HEK293 (cell line): ENCODE measurements at regions not wholly inside any gene's neighbourhood (a gene's known extent, or its start where the extent isn't known, plus 50 kb on each side); places are given as distances from the start of the nearest gene placed in this dataset.

ENCODE experiments used
- MZF1 ChIP-seq: fragments of 450-650 bp; formaldehyde crosslinking; IDR thresholded peaks from 2 replicates; pipeline ENCODE4 v1.5.1; 2017; ENCODE audit warnings: missing biosample characterization, missing genetic modification characterization, borderline replicate concordance
- REPIN1 ChIP-seq: fragments of 450-650 bp; formaldehyde crosslinking; IDR thresholded peaks from 2 replicates; pipeline ENCODE4 v1.5.1; 2017; ENCODE audit warnings: missing biosample characterization, missing genetic modification characterization, low read depth
- SETDB1 ChIP-seq: IDR thresholded peaks from one replicate; pipeline ENCODE4 v1.6.1; 2017; ENCODE audit warnings: mild to moderate bottlenecking, low read length, moderate library complexity, mixed read lengths; ENCODE audit not compliant: insufficient read length
- TCF7L2 ChIP-seq: IDR thresholded peaks from 2 replicates; pipeline ENCODE4 v1.6.1; 2011; ENCODE audit warnings: low read depth, mild to moderate bottlenecking, inconsistent platforms, low read length, moderate library complexity, borderline replicate concordance
- ZFP69B ChIP-seq: fragments of 450-650 bp; formaldehyde crosslinking; IDR thresholded peaks from 2 replicates; pipeline ENCODE4 v1.5.1; 2016; ENCODE audit warnings: missing biosample characterization, missing genetic modification characterization
- ZNF121 ChIP-seq: fragments of 450-650 bp; formaldehyde crosslinking; IDR thresholded peaks from 2 replicates; pipeline ENCODE4 v1.5.1; 2016; ENCODE audit warnings: missing biosample characterization, missing genetic modification characterization
- ZNF184 ChIP-seq: fragments of 450-650 bp; IDR thresholded peaks from 2 replicates; pipeline ENCODE4 v1.5.1; 2018; ENCODE audit warnings: missing biosample characterization, mild to moderate bottlenecking, missing genetic modification characterization
- ZNF311 ChIP-seq: fragments of 450-650 bp; formaldehyde crosslinking; IDR thresholded peaks from 2 replicates; pipeline ENCODE4 v1.5.1; 2017; ENCODE audit warnings: missing biosample characterization, missing genetic modification characterization, borderline replicate concordance
- ZNF561 ChIP-seq: fragments of 450-650 bp; IDR thresholded peaks from 2 replicates; pipeline ENCODE4 v1.5.1; 2018; ENCODE audit warnings: missing biosample characterization, missing genetic modification characterization, borderline replicate concordance
- ZNF747 ChIP-seq: fragments of 450-650 bp; formaldehyde crosslinking; IDR thresholded peaks from 2 replicates; pipeline ENCODE4 v1.5.1; 2016; ENCODE audit warnings: missing biosample characterization, missing genetic modification characterization
- ZNF791 ChIP-seq: fragments of 450-650 bp; formaldehyde crosslinking; IDR thresholded peaks from 2 replicates; pipeline ENCODE4 v1.5.1; 2016; ENCODE audit warnings: missing biosample characterization, missing genetic modification characterization
- ZXDB ChIP-seq: fragments of 450-650 bp; formaldehyde crosslinking; IDR thresholded peaks from 2 replicates; pipeline ENCODE4 v1.5.1; 2016; ENCODE audit warnings: missing biosample characterization, missing genetic modification characterization
- TF ChIP-seq, protein P1 (sequence below): fragments of 450-650 bp; formaldehyde crosslinking; IDR thresholded peaks from 2 replicates; pipeline ENCODE4 v1.5.1; 2016; ENCODE audit warnings: missing biosample characterization, missing genetic modification characterization
- TF ChIP-seq, protein P2 (sequence below): fragments of 450-650 bp; formaldehyde crosslinking; IDR thresholded peaks from 2 replicates; pipeline ENCODE4 v1.5.1; 2016; ENCODE audit warnings: missing biosample characterization, missing genetic modification characterization, low read depth

DNA sequence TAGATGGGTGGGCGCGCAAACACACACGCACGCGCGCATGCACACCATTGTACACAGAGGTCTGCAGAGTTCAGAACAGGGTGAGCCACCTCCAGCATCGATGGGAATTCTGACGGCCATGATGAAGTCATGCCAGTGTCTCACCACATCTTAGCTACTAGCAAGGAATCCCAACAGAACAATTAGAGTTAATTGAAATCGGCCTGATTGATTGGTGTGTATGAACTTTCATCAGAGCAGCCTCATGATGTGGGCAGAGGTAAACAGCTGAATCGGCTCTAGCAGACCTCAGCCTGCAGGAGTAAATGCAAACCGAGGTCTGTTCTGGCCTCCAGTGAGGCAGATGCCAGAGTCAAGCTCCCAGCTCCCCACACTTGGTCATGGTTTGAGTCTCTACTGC, 200.6 kb downstream of the CBLN1 start:
- TF ChIP-seq ZNF747 (tag by site-specific recombination) (no peak), SETDB1 (no peak), MZF1 (tag by site-specific recombination) (no peak), ZNF311 (no peak), ZNF791 (no peak), ZNF121 (tag by site-specific recombination) (no peak), ZXDB (tag by site-specific recombination) (no peak), ZNF561 (tag by site-specific recombination) (no peak), ZNF184 (no peak), REPIN1 (tag by site-specific recombination) (no peak), TCF7L2 (no peak), ZFP69B (no peak)
- TF ChIP-seq, protein P1, sequence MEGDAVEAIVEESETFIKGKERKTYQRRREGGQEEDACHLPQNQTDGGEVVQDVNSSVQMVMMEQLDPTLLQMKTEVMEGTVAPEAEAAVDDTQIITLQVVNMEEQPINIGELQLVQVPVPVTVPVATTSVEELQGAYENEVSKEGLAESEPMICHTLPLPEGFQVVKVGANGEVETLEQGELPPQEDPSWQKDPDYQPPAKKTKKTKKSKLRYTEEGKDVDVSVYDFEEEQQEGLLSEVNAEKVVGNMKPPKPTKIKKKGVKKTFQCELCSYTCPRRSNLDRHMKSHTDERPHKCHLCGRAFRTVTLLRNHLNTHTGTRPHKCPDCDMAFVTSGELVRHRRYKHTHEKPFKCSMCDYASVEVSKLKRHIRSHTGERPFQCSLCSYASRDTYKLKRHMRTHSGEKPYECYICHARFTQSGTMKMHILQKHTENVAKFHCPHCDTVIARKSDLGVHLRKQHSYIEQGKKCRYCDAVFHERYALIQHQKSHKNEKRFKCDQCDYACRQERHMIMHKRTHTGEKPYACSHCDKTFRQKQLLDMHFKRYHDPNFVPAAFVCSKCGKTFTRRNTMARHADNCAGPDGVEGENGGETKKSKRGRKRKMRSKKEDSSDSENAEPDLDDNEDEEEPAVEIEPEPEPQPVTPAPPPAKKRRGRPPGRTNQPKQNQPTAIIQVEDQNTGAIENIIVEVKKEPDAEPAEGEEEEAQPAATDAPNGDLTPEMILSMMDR (tag by site-specific recombination): no peak
- TF ChIP-seq, protein P2, sequence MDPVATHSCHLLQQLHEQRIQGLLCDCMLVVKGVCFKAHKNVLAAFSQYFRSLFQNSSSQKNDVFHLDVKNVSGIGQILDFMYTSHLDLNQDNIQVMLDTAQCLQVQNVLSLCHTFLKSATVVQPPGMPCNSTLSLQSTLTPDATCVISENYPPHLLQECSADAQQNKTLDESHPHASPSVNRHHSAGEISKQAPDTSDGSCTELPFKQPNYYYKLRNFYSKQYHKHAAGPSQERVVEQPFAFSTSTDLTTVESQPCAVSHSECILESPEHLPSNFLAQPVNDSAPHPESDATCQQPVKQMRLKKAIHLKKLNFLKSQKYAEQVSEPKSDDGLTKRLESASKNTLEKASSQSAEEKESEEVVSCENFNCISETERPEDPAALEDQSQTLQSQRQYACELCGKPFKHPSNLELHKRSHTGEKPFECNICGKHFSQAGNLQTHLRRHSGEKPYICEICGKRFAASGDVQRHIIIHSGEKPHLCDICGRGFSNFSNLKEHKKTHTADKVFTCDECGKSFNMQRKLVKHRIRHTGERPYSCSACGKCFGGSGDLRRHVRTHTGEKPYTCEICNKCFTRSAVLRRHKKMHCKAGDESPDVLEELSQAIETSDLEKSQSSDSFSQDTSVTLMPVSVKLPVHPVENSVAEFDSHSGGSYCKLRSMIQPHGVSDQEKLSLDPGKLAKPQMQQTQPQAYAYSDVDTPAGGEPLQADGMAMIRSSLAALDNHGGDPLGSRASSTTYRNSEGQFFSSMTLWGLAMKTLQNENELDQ (tag by site-specific recombination): no peak
